ENCODE measurements at regions not wholly inside any gene's neighbourhood (a gene's known extent, or its start where the extent isn't known, plus 50 kb on each side); places are given as distances from the start of the nearest gene placed in this dataset.

DNA sequence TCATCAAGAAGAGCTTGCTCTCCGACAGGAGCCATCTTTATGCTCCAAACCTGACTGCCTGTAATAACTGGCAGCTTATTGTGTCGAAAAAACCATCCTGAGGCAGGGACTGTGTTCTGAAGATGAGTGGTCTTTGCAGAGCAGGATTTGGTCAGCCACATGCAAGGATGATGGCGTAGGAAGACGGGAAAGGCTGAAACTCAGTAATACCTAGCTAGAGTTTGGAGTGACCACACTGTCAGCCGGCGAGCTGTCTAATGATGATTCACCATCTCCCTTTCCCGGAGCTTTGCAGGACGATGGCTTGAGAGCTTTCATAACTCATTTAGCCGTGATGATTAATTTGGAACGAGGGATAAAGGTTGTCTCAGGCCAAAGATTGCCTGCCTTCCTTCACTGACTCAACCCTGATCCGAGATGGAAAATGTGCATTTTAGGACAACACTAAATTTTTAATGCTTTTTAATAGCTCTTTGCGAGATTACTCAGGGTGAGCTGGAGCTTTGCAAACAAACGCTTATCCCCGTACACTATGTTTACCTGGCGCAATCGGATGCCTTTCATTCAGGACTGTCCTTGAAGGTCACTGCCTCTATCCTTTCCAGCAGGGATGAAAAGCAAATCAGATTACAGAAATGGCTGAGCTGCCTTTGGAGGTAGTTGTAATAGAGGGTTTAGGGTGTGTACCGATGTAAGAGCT, 288.5 kb downstream of the ASMT start:
- 0 out of 3 replicates have a peak, but pooled peaks cover 4% of the 10 kb centered on the region for H3K9me3 ChIP-seq
- H3K4me2 ChIP-seq = peak overlapping the region; percentile 87
- CTCF ChIA-PET = no interaction called here
- POLR2A ChIA-PET = no interaction called here
- peaks cover 20% of the 10 kb centered on the region for H3K4me1 ChIP-seq
- DNase-seq (ENCODE audit: low read depth in 1 of 2, low spot score in 1 of 2) = peak; percentile 76 to 91
- H3K4me3 ChIP-seq = peak overlapping the region; percentile 35
- H3K27ac ChIP-seq = peak overlapping the region; percentile 87 to 91
- WGBS (ENCODE audit: missing lambda C conversion rate) = 2% methylated on average over 17 of the region's 17 CpGs
- peak; percentile 81 for FAIRE-seq
- peak; percentile 81; the same call in 1 of the 2 replicates for TF ChIP-seq HOXB5 (CRISPR knock-in tag; IDR thresholded peaks at IDR 0.05)
- peak; percentile 33; the same call in 1 of the 3 replicates for TF ChIP-seq SMC3 (IDR thresholded peaks at IDR 0.05)
- peak; percentile 80 to 82; a peak in 4 of 5 replicates for TF ChIP-seq EP300 (IDR thresholded peaks at IDR 0.05)
- TF ChIP-seq, protein P1, sequence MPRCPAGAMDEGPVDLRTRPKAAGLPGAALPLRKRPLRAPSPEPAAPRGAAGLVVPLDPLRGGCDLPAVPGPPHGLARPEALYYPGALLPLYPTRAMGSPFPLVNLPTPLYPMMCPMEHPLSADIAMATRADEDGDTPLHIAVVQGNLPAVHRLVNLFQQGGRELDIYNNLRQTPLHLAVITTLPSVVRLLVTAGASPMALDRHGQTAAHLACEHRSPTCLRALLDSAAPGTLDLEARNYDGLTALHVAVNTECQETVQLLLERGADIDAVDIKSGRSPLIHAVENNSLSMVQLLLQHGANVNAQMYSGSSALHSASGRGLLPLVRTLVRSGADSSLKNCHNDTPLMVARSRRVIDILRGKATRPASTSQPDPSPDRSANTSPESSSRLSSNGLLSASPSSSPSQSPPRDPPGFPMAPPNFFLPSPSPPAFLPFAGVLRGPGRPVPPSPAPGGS (IDR thresholded peaks at IDR 0.05) = peak; percentile 74; the same call in 1 of the 3 replicates
- TF ChIP-seq, protein P2, sequence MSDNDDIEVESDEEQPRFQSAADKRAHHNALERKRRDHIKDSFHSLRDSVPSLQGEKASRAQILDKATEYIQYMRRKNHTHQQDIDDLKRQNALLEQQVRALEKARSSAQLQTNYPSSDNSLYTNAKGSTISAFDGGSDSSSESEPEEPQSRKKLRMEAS (IDR thresholded peaks at IDR 0.05) = peak; percentile 68
- TF ChIP-seq, protein P3, sequence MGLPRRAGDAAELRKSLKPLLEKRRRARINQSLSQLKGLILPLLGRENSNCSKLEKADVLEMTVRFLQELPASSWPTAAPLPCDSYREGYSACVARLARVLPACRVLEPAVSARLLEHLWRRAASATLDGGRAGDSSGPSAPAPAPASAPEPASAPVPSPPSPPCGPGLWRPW (IDR thresholded peaks at IDR 0.05) = peak; percentile 55; the same call in 1 of the 2 replicates
- TF ChIP-seq HEYL (CRISPR knock-in tag; IDR thresholded peaks at IDR 0.05) = no peak
- peak; percentile 97 for TF ChIP-seq JUNB (IDR thresholded peaks at IDR 0.05)
- peak; percentile 77 to 94 for TF ChIP-seq JUN (IDR thresholded peaks at IDR 0.05)
- peak; percentile 18 for TF ChIP-seq MAFK (IDR thresholded peaks at IDR 0.05; ENCODE audit: partially characterized antibody)
- TF ChIP-seq GATA3 (IDR thresholded peaks at IDR 0.05; ENCODE audit: borderline replicate concordance) = peak; percentile 90
- TF ChIP-seq CEBPB (IDR thresholded peaks at IDR 0.05) = peak; percentile 61 to 89
- TF ChIP-seq RAD21 (conservative IDR thresholded peaks at IDR 0.05 in 1 of 2, IDR thresholded peaks at IDR 0.05 in 1 of 2) = peak; percentile 6 to 54; a peak in 3 of 5 replicates
- no peak for TF ChIP-seq BHLHE40 (IDR thresholded peaks at IDR 0.05; ENCODE audit: low read depth, low read length)
- TF ChIP-seq, protein P4, sequence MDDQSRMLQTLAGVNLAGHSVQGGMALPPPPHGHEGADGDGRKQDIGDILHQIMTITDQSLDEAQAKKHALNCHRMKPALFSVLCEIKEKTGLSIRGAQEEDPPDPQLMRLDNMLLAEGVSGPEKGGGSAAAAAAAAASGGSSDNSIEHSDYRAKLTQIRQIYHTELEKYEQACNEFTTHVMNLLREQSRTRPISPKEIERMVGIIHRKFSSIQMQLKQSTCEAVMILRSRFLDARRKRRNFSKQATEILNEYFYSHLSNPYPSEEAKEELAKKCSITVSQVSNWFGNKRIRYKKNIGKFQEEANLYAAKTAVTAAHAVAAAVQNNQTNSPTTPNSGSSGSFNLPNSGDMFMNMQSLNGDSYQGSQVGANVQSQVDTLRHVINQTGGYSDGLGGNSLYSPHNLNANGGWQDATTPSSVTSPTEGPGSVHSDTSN (IDR thresholded peaks at IDR 0.05) = no peak; the same call in none of the 2 replicates
- TF ChIP-seq POLR2A (IDR thresholded peaks at IDR 0.05; ENCODE audit: low read length) = no peak
- TF ChIP-seq FOSL2 (IDR thresholded peaks at IDR 0.05) = peak; percentile 88
- TF ChIP-seq FOSL2 (CRISPR knock-in tag; IDR thresholded peaks at IDR 0.05) = peak; percentile 96
- TF ChIP-seq ESRRA (IDR thresholded peaks at IDR 0.05; ENCODE audit: borderline replicate concordance, low read length) = peak; percentile 97
- no peak for TF ChIP-seq HOXA7 (CRISPR knock-in tag; IDR thresholded peaks at IDR 0.05)
- no peak for TF ChIP-seq FOSB (CRISPR knock-in tag; IDR thresholded peaks at IDR 0.05)
- peak; percentile 92 to 93 for ATAC-seq

DNA sequence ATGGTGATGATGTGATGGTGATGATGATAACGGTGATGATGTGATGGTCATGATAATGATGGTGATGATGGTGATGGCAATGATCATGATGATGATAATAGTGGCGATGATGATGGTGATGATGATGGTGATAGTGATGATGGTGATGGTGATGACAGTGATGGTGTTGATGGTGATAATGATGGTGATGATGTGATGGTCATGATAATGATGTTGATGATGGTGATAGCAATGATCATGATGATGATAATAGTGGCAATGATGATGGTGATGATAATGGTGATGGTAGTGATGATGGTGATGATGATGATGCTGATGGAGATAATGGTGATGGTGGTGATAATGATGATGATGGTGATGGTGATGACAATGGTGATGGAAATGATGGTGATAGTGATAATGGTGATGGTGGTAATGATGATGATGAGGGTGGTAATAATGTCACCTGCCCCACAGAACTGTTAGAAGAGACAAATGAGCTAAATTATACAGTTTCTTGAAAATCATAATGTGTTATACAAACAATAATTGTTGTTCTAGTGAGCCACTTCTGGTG, 289.9 kb downstream of the ASMT start:
- Histone ChIP-seq H3K9me3 (0 out of 3 replicates have a peak, but pooled peaks cover 4% of the 10 kb centered on the region), H3K4me2 (no peak overlapping the region), H3K4me3 (no peak overlapping the region), H3K4me1 (peaks cover 20% of the 10 kb centered on the region), H3K27ac (peak overlapping the region; percentile 87 to 91; a peak in 3 of 6 replicates)
- no peak for TF ChIP-seq FOSB (CRISPR knock-in tag; IDR thresholded peaks at IDR 0.05)
- TF ChIP-seq TFCP2L1 (CRISPR knock-in tag; IDR thresholded peaks at IDR 0.05) = no peak
- TF ChIP-seq, protein P5, sequence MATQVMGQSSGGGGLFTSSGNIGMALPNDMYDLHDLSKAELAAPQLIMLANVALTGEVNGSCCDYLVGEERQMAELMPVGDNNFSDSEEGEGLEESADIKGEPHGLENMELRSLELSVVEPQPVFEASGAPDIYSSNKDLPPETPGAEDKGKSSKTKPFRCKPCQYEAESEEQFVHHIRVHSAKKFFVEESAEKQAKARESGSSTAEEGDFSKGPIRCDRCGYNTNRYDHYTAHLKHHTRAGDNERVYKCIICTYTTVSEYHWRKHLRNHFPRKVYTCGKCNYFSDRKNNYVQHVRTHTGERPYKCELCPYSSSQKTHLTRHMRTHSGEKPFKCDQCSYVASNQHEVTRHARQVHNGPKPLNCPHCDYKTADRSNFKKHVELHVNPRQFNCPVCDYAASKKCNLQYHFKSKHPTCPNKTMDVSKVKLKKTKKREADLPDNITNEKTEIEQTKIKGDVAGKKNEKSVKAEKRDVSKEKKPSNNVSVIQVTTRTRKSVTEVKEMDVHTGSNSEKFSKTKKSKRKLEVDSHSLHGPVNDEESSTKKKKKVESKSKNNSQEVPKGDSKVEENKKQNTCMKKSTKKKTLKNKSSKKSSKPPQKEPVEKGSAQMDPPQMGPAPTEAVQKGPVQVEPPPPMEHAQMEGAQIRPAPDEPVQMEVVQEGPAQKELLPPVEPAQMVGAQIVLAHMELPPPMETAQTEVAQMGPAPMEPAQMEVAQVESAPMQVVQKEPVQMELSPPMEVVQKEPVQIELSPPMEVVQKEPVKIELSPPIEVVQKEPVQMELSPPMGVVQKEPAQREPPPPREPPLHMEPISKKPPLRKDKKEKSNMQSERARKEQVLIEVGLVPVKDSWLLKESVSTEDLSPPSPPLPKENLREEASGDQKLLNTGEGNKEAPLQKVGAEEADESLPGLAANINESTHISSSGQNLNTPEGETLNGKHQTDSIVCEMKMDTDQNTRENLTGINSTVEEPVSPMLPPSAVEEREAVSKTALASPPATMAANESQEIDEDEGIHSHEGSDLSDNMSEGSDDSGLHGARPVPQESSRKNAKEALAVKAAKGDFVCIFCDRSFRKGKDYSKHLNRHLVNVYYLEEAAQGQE (IDR thresholded peaks at IDR 0.05) = no peak
- no peak for TF ChIP-seq FOSL2 (IDR thresholded peaks at IDR 0.05)
- no peak for TF ChIP-seq FOSL2 (CRISPR knock-in tag; IDR thresholded peaks at IDR 0.05)
- TF ChIP-seq HEYL (CRISPR knock-in tag; IDR thresholded peaks at IDR 0.05) = no peak
- no peak for TF ChIP-seq HDAC2 (IDR thresholded peaks at IDR 0.05)
- TF ChIP-seq JUN (IDR thresholded peaks at IDR 0.05) = no peak
- DNase-seq (ENCODE audit: low read depth in 1 of 2, low spot score in 1 of 2) (no peak), FAIRE-seq (no peak), ATAC-seq (no peak)
- WGBS (ENCODE audit: missing lambda C conversion rate) = 76% methylated on average over 2 of the region's 2 CpGs
- ChIA-PET POLR2A (no interaction called here), CTCF (no interaction called here)
